ENCODE measurements at regions not wholly inside any gene's neighbourhood (a gene's known extent, or its start where the extent isn't known, plus 50 kb on each side); places are given as distances from the start of the nearest gene placed in this dataset.
"Not testable (repeated sequence)": the region's sequence is repeated elsewhere in the genome, so short reads cannot be mapped to it uniquely, and the experiment has no call there.

GRCh38 chr17:65301184-65301583, 164.0 kb downstream of the RGS9 start:
- no peak for DNase-seq (ENCODE audit: low spot score)
- TF ChIP-seq CTCF (IDR thresholded peaks at IDR 0.05; ENCODE audit: extremely low read depth, missing control alignments): no peak

GRCh38 chr17:65297916-65298315, 160.7 kb downstream of the RGS9 start:
- no peak for TF ChIP-seq CTCF (IDR thresholded peaks at IDR 0.05; ENCODE audit: extremely low read depth, missing control alignments)
- DNase-seq (ENCODE audit: low spot score): no peak

- no peak for TF ChIP-seq CTCF (IDR thresholded peaks at IDR 0.05; ENCODE audit: extremely low read depth, missing control alignments)
- no peak for DNase-seq (ENCODE audit: low spot score)
Measured at GRCh38 chr17:65297384-65297783, 160.2 kb downstream of the RGS9 start.

GRCh38 chr17:65294181-65294719, 157.1 kb downstream of the RGS9 start:
- TF ChIP-seq CTCF (IDR thresholded peaks at IDR 0.05; ENCODE audit: extremely low read depth, missing control alignments): peak; percentile 65
- peak; percentile 75 for DNase-seq (ENCODE audit: low spot score)

- no peak for TF ChIP-seq CTCF (IDR thresholded peaks at IDR 0.05; ENCODE audit: extremely low read depth, missing control alignments)
- DNase-seq (ENCODE audit: low spot score): no peak
Measured at GRCh38 chr17:65293584-65294180, 156.5 kb downstream of the RGS9 start.

GRCh38 chr17:65292430-65292829, 155.3 kb downstream of the RGS9 start:
- TF ChIP-seq CTCF (IDR thresholded peaks at IDR 0.05; ENCODE audit: extremely low read depth, missing control alignments): no peak
- no peak for DNase-seq (ENCODE audit: low spot score)

- DNase-seq (ENCODE audit: low spot score): not testable (repeated sequence)
Measured at GRCh38 chr17:65291301-65291700, 154.1 kb downstream of the RGS9 start.

GRCh38 chr17:65290616-65291015, 153.4 kb downstream of the RGS9 start:
- TF ChIP-seq CTCF (IDR thresholded peaks at IDR 0.05; ENCODE audit: extremely low read depth, missing control alignments): no peak
- DNase-seq (ENCODE audit: low spot score): no peak

Measured in GM20000 (cell line).